ENCODE measurements at regions not wholly inside any gene's neighbourhood (a gene's known extent, or its start where the extent isn't known, plus 50 kb on each side); places are given as distances from the start of the nearest gene placed in this dataset.

- Mint-ChIP-seq H3K4me1 (ENCODE audit: low read depth, unreplicated experiment) (peaks cover 20% of the 10 kb centered on the region), H3K27me3 (ENCODE audit: low read depth, unreplicated experiment) (peaks cover 3% of the 10 kb centered on the region)
- no peak for FAIRE-seq
Observed at GRCh38 chr18:62447652-62448051, 75.2 kb upstream of the ZCCHC2 start.

GRCh38 chr18:62448426-62448825 lies 74.4 kb upstream of the ZCCHC2 start:
- no peaks in the 10 kb centered on the region for H3K36me3 Mint-ChIP-seq (ENCODE audit: low read depth, unreplicated experiment)
- Histone ChIP-seq H2AFZ (ENCODE audit: low read depth, low read length) (no peak overlapping the region), H3K9ac (ENCODE audit: low read length) (no peak overlapping the region), H3K36me3 (ENCODE audit: insufficient read depth, low read length) (no peaks in the 10 kb centered on the region), H3K27me3 (ENCODE audit: insufficient read depth, low read length) (peaks cover 21% of the 10 kb centered on the region), H3K27ac (ENCODE audit: low read depth, low read length) (no peak overlapping the region), H3K79me2 (ENCODE audit: insufficient read depth, low read length) (no peaks in the 10 kb centered on the region), H3K4me3 (ENCODE audit: insufficient read depth, low read depth, low read length) (no peak overlapping the region), H4K20me1 (ENCODE audit: insufficient read depth, low read length) (no peaks in the 10 kb centered on the region), H3K4me2 (ENCODE audit: low read length) (no peak overlapping the region), H3K4me1 (ENCODE audit: insufficient read depth, low read length) (peaks cover 15% of the 10 kb centered on the region), H3K9me3 (ENCODE audit: insufficient read depth, low read depth, low read length) (peaks cover 3% of the 10 kb centered on the region)
- H3K9me3 Mint-ChIP-seq (ENCODE audit: unreplicated experiment): no peaks in the 10 kb centered on the region
- FAIRE-seq (no peak), DNase-seq (ENCODE audit: low read depth) (no peak)
- peaks cover 21% of the 10 kb centered on the region for H3K4me1 Mint-ChIP-seq (ENCODE audit: low read depth, unreplicated experiment)
- peaks cover 3% of the 10 kb centered on the region for H3K27me3 Mint-ChIP-seq (ENCODE audit: low read depth, unreplicated experiment)
- no peak for TF ChIP-seq CTCF (IDR thresholded peaks at IDR 0.05; ENCODE audit: insufficient read depth, low read depth, low read length)
- no peak for TF ChIP-seq EZH2 (IDR thresholded peaks at IDR 0.05; ENCODE audit: insufficient read depth, low read length)
- no peak overlapping the region for H3K27ac Mint-ChIP-seq (ENCODE audit: unreplicated experiment)
- no peak overlapping the region for H3K4me3 Mint-ChIP-seq (ENCODE audit: unreplicated experiment)

More at GRCh38 chr18:62447652-62448051, 75.2 kb upstream of the ZCCHC2 start:
- peaks cover 15% of the 10 kb centered on the region for H3K4me1 ChIP-seq (ENCODE audit: insufficient read depth, low read length)
- H3K9me3 Mint-ChIP-seq (ENCODE audit: unreplicated experiment): no peaks in the 10 kb centered on the region
- H2AFZ ChIP-seq (ENCODE audit: low read depth, low read length): no peak overlapping the region
- H3K27ac Mint-ChIP-seq (ENCODE audit: unreplicated experiment): no peak overlapping the region
- no peaks in the 10 kb centered on the region for H3K36me3 ChIP-seq (ENCODE audit: insufficient read depth, low read length)
- no peaks in the 10 kb centered on the region for H4K20me1 ChIP-seq (ENCODE audit: insufficient read depth, low read length)
- peaks cover 19% of the 10 kb centered on the region for H3K27me3 ChIP-seq (ENCODE audit: insufficient read depth, low read length)
- H3K9ac ChIP-seq (ENCODE audit: low read length): no peak overlapping the region
- H3K9me3 ChIP-seq (ENCODE audit: insufficient read depth, low read depth, low read length): peaks cover 3% of the 10 kb centered on the region
- no peak overlapping the region for H3K4me3 ChIP-seq (ENCODE audit: insufficient read depth, low read depth, low read length)
- H3K36me3 Mint-ChIP-seq (ENCODE audit: low read depth, unreplicated experiment): no peaks in the 10 kb centered on the region
- no peak overlapping the region for H3K4me3 Mint-ChIP-seq (ENCODE audit: unreplicated experiment)
- H3K27ac ChIP-seq (ENCODE audit: low read depth, low read length): no peak overlapping the region
- no peak for TF ChIP-seq EZH2 (IDR thresholded peaks at IDR 0.05; ENCODE audit: insufficient read depth, low read length)
- TF ChIP-seq CTCF (IDR thresholded peaks at IDR 0.05; ENCODE audit: insufficient read depth, low read depth, low read length): no peak
- H3K4me2 ChIP-seq (ENCODE audit: low read length): no peak overlapping the region
- H3K79me2 ChIP-seq (ENCODE audit: insufficient read depth, low read length): no peaks in the 10 kb centered on the region
- no peak for DNase-seq (ENCODE audit: low read depth)

GRCh38 chr18:62449490-62450104 lies 73.2 kb upstream of the ZCCHC2 start:
- Histone ChIP-seq H2AFZ (ENCODE audit: low read depth, low read length) (no peak overlapping the region), H3K4me1 (ENCODE audit: insufficient read depth, low read length) (peaks cover 15% of the 10 kb centered on the region), H3K36me3 (ENCODE audit: insufficient read depth, low read length) (no peaks in the 10 kb centered on the region), H3K9me3 (ENCODE audit: insufficient read depth, low read depth, low read length) (peaks cover 3% of the 10 kb centered on the region), H3K79me2 (ENCODE audit: insufficient read depth, low read length) (no peaks in the 10 kb centered on the region), H3K4me3 (ENCODE audit: insufficient read depth, low read depth, low read length) (no peak overlapping the region), H3K9ac (ENCODE audit: low read length) (no peak overlapping the region), H3K27ac (ENCODE audit: low read depth, low read length) (no peak overlapping the region), H3K27me3 (ENCODE audit: insufficient read depth, low read length) (peaks cover 19% of the 10 kb centered on the region), H4K20me1 (ENCODE audit: insufficient read depth, low read length) (no peaks in the 10 kb centered on the region), H3K4me2 (ENCODE audit: low read length) (no peak overlapping the region)
- Mint-ChIP-seq H3K27me3 (ENCODE audit: low read depth, unreplicated experiment) (peaks cover 3% of the 10 kb centered on the region), H3K27ac (ENCODE audit: unreplicated experiment) (no peak overlapping the region), H3K36me3 (ENCODE audit: low read depth, unreplicated experiment) (no peaks in the 10 kb centered on the region), H3K9me3 (ENCODE audit: unreplicated experiment) (no peaks in the 10 kb centered on the region), H3K4me3 (ENCODE audit: unreplicated experiment) (no peak overlapping the region), H3K4me1 (ENCODE audit: low read depth, unreplicated experiment) (peaks cover 21% of the 10 kb centered on the region)
- no peak for TF ChIP-seq CTCF (IDR thresholded peaks at IDR 0.05; ENCODE audit: insufficient read depth, low read depth, low read length)
- TF ChIP-seq EZH2 (IDR thresholded peaks at IDR 0.05; ENCODE audit: insufficient read depth, low read length): no peak
- FAIRE-seq: no peak
- DNase-seq (ENCODE audit: low read depth): no peak
